Kidney tubule cell (primary cell): ENCODE measurements at regions not wholly inside any gene's neighbourhood (a gene's known extent, or its start where the extent isn't known, plus 50 kb on each side); places are given as distances from the start of the nearest gene placed in this dataset.
"Not testable (repeated sequence)": the region's sequence is repeated elsewhere in the genome, so short reads cannot be mapped to it uniquely, and the experiment has no call there.

Experiments
- DNase-seq: peaks from one replicate; pipeline ENCODE4 v3.0.0-alpha.2; 2018; ENCODE audit warnings: low spot score

DNA sequence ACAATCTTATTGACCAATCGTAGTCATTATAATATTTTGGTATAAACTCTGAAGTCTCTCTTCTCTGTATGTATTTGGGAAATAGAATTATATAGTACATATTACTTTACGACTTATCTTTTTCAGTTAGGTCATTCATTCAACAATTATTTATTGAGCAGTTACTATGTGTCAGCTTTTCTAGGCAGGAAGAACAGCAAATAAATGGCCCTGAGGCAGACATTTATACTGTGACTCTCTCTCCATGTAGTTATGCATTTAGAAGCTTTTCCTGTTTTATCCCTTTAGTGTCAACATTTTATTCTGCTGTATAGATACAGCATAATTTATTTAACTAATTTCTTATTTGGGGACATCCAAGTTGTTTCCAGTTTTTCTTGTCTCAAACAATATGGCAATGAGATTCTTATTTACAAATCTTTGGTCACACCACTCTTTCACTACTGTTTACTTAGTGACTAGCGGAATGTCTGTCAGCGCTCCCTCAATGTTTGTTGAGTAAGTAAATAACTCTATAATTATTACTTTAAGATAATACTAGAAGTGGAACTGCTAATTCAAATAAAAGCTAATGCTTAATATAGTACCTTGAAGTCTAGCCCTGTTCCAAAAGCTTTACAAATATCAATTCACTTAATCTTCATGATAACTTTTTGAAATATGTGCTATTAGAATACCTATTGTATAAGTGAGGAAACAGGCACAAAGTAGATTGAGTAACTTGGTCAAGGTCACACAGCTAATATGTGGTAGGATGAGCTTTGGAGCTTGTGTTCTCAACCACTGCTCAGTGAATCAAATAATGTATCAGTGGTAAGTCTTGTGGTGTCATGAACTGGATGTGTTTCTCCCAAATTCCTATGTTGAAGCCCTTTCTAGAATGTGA, 465.6 kb downstream of the SIPA1L2 start:
- DNase-seq, result no peak

DNA sequence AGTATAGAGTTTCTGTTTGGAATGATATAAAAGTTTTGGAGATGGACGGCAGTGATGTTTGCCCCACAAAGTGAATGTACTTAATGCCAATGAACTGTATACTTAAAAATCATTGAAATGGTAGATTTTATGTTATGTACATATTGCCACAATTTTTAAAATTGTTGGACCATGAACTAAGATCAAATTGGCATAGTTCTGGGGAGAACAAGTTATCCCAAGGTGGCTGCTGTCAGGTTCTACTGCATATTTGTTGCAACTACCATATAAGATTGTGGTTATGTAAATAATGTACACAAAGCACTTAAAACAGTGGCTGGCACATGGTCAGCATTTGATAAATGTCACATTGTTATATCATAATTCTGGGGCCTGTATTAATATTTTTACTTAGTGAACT, 466.4 kb downstream of the SIPA1L2 start:
- no peak for DNase-seq

DNA sequence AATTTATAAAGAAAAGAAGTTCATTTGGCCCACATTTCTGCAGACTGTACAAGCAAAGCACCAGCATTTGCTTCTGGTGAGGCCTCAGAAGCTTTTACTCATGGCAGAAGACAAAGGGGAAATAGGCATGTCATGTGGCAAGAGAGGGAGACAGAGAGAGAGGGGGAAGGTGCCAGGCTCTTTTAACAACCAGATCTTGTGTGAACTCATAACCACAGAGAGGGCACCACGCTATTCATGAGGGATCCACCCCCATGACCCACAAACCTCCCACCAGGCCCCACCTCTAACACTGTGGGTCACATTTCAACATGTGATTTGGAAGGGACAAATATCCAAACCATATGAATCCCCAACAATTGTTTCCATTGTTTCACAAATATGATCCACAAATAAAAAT, 467.9 kb downstream of the SIPA1L2 start:
- DNase-seq, result no peak

DNA sequence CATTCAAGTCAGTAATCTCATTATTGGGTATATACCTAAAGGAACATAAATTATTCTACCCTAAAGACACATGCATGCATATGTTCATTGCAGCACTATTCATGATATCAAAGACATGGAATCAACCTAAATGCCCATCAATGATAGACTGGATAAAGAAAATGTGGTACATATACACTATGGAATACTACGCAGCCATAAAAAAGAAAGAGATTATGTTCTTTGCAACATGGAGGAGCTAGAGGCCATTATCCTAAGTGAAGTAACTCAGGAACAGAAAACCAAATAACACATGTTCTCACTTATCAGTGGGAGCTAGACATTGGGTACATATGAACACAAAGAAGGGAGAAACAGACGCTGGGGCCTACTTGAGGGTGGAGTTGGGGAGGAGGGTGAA, 471.4 kb downstream of the SIPA1L2 start:
- not testable (repeated sequence) for DNase-seq

DNA sequence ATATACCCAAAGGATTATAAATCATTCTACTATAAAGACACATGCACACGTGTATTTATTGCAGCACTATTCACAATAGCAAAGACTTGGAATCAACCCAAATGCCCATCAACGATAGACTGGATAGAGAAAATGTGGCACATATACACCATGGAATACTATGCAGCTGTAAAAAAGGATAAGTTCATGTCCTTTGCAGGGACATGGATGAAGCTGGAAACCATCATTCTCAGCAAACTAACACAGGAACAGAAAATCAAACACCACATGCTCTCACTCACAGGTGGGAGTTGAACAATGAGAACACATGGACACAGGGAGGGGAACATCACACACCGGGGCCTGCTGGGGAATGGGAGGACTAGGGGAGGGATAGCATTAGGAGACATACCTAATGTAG, 473.9 kb downstream of the SIPA1L2 start:
- DNase-seq, result not testable (repeated sequence)

DNA sequence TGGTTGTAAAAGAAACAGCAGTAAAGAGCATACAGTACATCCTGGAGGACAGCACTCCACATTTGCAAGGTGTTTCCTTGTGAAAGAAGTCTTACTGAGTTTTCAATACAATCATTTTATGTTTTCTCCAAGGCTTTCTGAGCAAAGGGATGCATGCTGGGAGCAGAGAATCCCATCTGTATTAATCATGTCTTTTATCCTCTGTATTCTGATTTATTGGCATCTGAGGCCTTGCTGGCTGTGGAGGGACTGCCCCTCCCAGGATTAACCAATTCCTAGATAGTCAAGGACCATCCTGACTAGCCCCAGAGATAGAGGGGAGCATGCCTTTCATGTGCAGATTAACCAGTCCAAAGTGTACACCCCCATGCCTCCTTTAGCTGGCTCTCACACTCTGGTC, 476.3 kb downstream of the SIPA1L2 start:
- DNase-seq, result no peak

DNA sequence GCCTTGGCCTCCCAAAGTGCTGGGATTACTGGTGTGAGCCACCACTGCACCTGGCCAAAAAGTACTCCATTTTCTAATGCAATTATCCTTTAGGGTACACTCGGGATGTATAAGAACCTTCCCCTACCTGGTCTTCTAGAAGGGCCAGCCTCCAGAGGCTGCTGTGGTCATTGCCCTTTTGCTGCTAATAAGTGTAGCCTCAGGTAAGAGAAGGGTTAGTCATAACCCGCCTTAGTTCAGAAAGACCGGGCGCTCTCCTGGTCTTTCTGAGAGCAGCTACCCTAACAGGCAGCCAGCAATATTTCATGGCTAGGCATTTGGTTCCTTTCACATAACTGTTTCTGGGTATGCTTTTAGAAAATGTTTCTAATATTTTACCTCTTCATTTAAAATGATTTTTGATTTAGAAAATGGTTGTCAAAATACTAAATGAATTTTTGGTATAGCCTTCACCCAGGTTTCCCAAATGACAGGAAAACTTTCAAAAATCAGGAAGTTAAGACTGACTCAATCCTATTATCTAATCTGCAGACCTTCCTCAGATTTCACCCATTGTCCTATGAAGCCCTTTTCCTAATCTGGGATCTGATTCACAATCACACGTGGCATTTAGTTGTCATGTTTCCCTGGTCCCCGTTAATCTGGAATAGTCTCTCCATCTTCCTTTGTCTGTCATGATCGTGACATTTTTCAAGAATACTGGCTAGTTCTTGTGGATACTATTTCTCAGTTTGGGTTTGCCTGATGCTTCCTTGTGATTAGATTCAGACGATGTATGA, 479.0 kb downstream of the SIPA1L2 start:
- DNase-seq, result no peak

DNA sequence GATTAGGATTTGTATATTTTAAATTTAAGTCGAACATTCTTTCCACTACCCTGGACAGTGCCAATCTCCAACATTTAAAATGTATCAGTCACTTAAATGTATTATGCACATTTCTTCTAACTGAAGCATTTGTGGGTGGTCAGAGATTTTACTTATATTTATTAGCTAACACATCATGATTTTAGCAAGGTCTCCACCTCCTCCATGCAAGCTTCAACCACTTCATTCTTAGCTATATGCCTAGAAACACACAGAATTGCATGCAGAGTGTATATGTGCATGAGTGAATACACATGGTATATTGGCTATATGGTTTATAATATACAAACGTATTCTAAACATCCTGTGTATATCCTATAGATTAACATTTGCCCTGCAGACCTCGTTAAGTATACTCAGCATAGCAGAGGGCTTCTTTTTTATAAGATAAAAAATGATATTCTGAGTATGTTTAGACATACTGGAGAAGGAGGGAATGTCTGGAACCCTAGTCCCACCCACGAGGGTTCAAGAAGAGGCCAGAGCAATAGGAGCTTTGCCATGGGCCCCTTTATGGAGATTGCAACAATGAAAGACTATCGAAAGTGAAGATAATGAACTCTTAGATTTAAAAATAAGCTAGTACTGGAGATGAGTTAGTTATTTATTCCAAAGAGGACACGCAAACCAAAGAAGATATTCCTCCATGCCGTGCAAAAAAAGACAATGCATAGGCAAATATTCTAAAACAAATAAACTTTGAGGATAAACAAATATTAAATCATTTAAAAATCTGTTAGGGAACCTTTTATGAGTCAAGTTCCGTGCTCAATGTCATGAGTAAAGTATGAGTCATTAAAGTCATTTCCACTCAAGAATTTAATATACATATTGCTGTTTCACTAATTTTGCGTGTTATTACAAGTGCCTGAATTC, 480.4 kb downstream of the SIPA1L2 start:
- DNase-seq, result no peak

DNA sequence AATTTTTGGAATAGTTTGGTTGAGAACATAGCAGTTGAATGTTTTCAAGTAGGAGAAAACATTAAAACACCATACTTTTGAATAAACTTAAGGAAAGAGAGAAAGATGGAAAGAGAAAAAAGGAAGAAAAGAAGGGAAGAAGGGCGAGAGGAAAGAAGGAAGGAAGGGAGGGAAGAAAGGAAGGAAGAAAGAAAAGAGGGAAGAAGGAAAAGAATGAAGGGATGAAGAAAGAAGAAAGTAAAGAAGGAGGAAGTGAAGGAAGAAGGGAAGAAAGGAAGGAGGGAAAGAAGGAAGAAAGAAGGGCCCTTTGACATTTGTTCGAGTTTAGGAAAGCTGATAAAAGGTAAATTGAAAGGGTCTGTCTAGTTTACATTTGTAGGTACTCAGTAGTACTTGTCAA, 482.7 kb downstream of the SIPA1L2 start:
- DNase-seq, result no peak

DNA sequence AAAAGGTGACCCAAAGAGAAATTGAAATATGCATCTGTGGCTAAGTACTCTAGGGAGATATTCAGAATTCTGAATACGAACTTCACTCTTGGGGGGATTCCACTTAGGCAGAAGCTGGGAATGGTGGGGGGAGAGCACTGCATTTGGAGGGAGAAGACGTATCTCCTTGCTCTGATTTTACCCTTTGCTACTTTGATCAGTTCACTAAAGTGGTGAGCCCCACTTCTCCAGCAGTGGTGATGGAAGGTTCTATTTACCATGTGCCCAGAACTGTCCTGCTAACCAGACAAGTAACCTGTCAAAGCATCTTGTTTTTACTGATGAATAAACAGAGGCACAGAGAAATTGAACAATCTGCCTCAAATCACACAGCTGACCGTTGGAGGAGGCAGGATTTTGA, 483.4 kb downstream of the SIPA1L2 start:
- DNase-seq, result no peak

DNA sequence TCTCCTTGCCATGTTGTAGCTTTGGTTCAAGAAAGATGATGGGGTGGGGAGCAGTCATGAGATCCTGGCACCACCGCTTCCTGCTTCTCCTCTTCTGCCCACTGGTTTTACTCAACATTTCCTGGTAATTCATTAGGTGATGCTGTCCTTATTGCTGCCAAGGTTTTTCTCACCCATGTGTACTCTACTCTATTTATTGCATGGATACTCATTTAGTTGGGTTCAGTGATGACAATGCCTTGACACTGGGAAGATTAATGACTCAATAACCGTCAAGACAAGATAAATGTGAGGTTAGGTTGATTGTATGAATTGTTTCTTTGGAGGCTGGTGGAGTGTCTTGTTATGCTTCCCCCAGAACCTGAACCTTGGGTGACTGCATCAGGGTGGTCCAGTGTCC, 484.2 kb downstream of the SIPA1L2 start:
- DNase-seq, result peak; percentile 49

DNA sequence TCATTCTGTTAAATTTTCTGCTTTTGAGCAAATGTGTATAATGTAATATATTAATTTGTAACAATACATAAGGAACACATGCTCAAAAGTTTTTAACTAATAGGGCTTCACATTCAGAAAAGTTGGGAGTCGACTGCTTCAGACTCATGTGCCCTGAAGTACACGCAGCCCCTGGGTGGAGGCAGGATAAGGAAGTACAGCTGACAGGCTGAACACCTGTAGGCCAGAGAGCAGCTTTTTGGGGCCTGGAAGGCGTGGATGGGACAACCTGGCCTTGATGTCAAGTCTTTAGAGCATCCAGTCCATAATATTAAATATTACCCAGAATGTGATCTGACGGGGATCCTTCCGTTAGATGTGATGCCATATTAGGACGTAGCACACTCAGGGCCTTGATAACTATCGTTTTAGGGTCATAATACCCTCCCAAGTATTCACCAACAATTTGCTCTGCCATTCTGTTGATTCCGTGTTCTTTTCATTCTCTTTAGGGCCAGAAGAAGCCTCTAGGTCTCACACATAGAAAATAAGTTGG, 485.2 kb downstream of the SIPA1L2 start:
- DNase-seq, result no peak

DNA sequence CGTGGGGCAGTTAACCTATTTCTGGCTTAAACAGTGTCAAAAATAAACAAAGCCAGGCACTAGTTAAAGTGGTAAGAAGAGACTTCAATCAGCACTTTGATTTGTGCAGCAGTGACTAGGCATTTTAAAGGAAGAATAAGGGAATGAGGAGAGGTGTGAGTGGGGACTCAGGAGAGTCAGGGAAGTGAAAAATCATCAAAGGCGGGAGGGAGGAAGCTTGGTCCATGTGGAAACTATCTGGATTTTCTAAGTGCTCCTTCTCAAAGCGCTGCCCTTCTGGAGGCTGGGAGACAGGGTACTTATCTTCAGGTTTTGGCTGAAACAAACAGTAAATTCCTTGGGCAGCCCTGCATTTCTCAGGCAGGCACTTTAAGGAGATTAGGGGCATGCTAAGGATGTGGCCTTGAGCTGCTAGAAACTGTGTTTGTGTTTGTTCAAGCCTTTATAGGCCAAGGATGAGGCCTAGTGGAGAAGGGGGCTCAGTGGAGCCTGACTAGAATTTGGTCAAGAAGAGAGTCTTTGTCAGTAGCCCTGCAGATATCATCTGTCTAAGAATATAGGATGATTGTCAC, 486.5 kb downstream of the SIPA1L2 start:
- DNase-seq, result no peak

DNA sequence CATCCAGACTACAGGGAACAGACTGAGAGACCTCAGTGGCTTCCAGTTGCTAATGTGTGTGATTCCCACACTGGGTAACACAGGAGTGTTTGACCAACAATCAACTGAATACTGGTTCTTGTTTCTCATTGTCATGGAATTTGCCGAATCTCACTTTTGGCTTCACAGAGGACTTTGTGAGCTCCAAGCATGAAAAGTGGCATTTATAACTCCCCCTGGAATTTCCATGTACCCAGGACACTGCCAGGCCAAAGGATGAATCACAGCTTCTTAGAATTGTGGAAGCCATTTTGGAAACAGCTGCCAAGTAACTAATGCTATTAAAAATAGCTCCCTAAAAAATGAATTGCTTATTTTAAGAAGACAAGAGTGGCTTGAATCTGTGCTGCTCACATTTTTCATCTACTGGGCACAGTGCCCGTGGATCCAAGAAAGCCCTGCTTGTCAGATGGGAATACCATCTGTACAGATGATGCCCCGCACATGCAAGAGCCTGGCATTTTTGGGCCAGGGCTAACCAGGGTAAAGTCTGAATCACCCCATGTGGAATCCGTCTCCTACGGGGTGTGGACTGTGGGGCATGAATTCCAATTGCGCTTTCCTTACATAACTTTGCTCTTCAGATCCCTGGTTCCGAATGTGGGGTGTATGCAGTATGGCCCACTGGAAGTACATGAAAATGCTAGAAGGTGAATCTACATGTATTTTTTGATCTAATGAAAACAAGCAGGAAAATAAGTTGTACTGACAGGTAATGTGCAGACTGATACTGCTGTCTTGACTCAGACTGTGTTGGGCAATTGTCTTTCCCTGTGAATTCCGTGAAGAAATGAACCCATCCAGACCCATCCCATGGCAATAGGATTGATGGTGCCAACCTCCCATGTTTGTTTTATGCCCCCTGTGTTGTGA, 487.3 kb downstream of the SIPA1L2 start:
- DNase-seq, result peak; percentile 92

DNA sequence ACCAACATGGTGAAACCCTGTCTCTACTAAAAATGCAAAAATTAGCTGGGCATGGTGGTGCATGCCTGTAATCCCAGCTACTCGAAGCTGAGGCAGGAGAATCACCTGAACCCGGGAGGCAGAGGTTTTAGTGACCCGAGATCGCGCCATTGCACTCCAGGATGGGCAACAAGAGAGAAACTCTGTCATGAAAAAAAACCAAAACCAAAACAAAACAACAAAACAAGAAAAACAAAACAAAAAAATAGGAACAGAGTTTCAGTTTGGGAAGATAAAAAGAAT, 488.8 kb downstream of the SIPA1L2 start:
- DNase-seq, result not testable (repeated sequence)

DNA sequence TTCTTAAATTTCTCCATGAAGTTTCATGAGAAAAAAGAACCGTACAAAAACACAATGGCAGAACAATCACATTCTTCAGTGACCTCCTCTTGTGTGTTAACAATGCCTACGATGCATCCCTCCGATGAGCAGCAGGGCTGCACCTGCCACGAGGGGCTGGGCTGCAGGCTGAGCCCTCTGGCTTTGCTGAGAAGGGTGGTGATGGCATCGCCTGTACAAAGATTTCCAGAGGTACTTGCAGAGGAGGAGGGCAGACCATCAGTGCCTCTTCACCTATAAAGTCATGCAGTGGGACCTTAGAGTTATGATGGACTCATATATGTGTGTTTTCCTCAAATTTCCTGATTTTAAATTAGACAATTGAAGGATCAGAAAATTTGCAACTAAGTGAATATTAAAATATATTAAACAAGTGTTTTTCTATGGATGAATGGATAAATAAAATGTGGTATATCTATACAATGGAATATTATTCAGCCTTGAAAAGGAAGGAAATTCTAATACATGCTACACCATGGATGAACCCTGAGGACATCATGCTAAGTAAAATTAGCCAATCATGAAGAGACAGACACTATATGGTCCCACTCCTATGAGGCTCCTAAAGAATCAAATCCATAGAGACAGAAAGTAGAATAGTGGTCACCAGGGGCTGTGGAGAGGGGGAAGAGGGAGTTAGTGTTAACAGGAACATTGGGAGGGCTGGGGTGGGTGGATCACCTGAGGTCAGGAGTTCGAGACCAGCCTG, 489.3 kb downstream of the SIPA1L2 start:
- DNase-seq, result no peak

DNA sequence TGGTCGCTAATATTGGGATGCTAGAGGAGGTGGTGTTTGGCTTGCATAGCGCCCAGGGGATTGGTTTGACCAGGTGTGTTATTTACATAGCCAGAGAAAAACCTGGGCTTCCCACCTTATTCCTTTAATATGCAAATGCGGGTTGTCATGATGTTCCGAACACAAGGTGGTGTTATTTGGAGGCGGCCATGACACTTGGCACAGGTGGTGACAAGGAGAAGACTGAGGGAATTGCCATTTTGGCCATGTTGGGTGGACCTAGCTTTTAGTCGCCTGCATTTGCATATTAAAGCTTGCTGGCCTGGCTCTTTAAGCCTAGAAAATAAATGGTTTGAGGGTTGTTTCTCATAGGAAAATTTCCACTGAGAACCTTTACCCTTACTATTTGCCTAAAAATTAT, 490.5 kb downstream of the SIPA1L2 start:
- DNase-seq, result no peak

DNA sequence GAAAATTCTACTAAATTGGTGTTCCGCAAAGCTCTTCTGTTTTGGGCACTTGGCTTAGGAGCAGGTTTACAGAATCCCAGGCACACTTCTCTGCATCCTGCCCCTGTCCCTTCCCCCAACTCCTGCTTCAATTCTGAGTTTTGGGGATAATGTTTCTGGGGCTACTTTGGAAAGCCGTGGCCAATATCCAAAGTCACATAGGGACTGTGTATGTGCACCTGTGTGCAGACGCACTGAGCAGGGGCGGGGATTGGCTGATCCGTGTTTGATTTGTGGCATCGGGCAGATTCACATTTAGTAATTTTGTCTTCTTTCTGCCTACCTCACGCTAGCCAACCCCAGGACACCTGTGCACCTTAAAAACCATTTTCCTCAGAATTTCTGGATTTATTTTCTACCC, 491.9 kb downstream of the SIPA1L2 start:
- DNase-seq, result no peak

DNA sequence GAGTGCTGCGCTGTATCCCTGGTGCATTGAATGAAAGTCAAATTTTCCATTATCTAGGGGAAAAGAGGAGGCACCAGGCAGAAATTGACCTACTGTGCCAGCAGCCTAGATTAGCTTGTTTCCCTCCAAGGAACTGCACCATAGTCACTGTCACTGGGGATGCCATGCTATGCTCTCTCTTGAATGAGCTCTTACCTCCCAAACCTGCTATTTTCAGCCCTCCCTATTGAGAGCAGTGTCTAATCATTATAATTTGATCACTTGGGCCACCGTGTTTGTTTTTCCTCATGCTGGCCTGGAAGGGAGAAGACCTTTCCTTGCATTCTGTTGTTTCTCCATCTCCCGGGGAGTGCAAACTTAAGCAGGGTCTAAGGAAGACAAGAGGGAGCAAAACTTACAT, 492.9 kb downstream of the SIPA1L2 start:
- no peak for DNase-seq

DNA sequence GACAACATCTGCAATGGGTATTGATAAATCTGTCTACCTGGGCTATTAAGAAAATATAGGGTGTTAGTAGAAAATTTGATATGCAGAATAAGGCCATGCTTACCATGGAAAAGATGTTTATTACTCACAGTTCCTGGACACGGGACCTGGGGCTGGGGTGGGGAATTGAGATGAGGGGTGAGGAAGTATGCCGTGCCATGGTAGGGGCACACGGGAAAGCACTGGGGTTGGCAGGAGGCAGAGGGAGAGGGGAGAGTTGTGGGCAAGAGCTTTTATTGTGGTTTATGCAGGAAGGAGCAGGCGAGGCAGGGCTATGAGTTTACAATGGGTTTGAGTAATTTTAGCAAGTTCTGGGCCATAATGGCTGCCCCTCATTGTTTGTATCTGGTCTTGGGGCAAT, 493.8 kb downstream of the SIPA1L2 start:
- DNase-seq, result no peak
